ENCODE measurements at regions not wholly inside any gene's neighbourhood (a gene's known extent, or its start where the extent isn't known, plus 50 kb on each side); places are given as distances from the start of the nearest gene placed in this dataset.

- H3K4me3 ChIP-seq (ENCODE audit: low read length), result no peak overlapping the region
- H3K9me3 ChIP-seq (ENCODE audit: control insufficient read depth, low read depth, low read length), result no peaks in the 10 kb centered on the region
- no peaks in the 10 kb centered on the region for H3K4me1 ChIP-seq (ENCODE audit: control insufficient read depth, insufficient read depth, low read length)
- no peaks in the 10 kb centered on the region for H3K27me3 ChIP-seq (ENCODE audit: control insufficient read depth, insufficient read depth, low read length)
- no peaks in the 10 kb centered on the region for H3K36me3 ChIP-seq (ENCODE audit: control insufficient read depth, insufficient read depth, low read length)
- no CpG with 5 or more reads among the region's 1 CpG for WGBS (ENCODE audit: insufficient coverage, low lambda C conversion rate)
- no peak overlapping the region for H3K27ac ChIP-seq (ENCODE audit: low read length)
- DNase-seq, result no peak
Measured at GRCh38 chr1:95323123-95323522, 89.1 kb downstream of the RWDD3 start.

GRCh38 chr1:95325349-95325748, 91.3 kb downstream of the RWDD3 start:
- Histone ChIP-seq H3K4me3 (ENCODE audit: low read length) (no peak overlapping the region), H3K9me3 (ENCODE audit: control insufficient read depth, low read depth, low read length) (no peaks in the 10 kb centered on the region), H3K27ac (ENCODE audit: low read length) (no peak overlapping the region), H3K27me3 (ENCODE audit: control insufficient read depth, insufficient read depth, low read length) (no peaks in the 10 kb centered on the region), H3K4me1 (ENCODE audit: control insufficient read depth, insufficient read depth, low read length) (no peaks in the 10 kb centered on the region), H3K36me3 (ENCODE audit: control insufficient read depth, insufficient read depth, low read length) (no peaks in the 10 kb centered on the region)
- no peak for DNase-seq
- no CpG with 5 or more reads among the region's 4 CpGs for WGBS (ENCODE audit: insufficient coverage, low lambda C conversion rate)

GRCh38 chr1:95326023-95326422, 92.0 kb downstream of the RWDD3 start:
- no peaks in the 10 kb centered on the region for H3K9me3 ChIP-seq (ENCODE audit: control insufficient read depth, low read depth, low read length)
- H3K4me3 ChIP-seq (ENCODE audit: low read length), result no peak overlapping the region
- no peaks in the 10 kb centered on the region for H3K4me1 ChIP-seq (ENCODE audit: control insufficient read depth, insufficient read depth, low read length)
- no peak for DNase-seq
- H3K27me3 ChIP-seq (ENCODE audit: control insufficient read depth, insufficient read depth, low read length), result no peaks in the 10 kb centered on the region
- H3K27ac ChIP-seq (ENCODE audit: low read length), result no peak overlapping the region
- no peaks in the 10 kb centered on the region for H3K36me3 ChIP-seq (ENCODE audit: control insufficient read depth, insufficient read depth, low read length)
- 40% methylated on average over 1 of the region's 4 CpGs for WGBS (ENCODE audit: insufficient coverage, low lambda C conversion rate)

- no peaks in the 10 kb centered on the region for H3K36me3 ChIP-seq (ENCODE audit: control insufficient read depth, insufficient read depth, low read length)
- H3K4me3 ChIP-seq (ENCODE audit: low read length), result no peak overlapping the region
- no peaks in the 10 kb centered on the region for H3K27me3 ChIP-seq (ENCODE audit: control insufficient read depth, insufficient read depth, low read length)
- DNase-seq, result no peak
- WGBS (ENCODE audit: insufficient coverage, low lambda C conversion rate), result no CpG with 5 or more reads among the region's 1 CpG
- H3K4me1 ChIP-seq (ENCODE audit: control insufficient read depth, insufficient read depth, low read length), result no peaks in the 10 kb centered on the region
- H3K9me3 ChIP-seq (ENCODE audit: control insufficient read depth, low read depth, low read length), result no peaks in the 10 kb centered on the region
- H3K27ac ChIP-seq (ENCODE audit: low read length), result no peak overlapping the region
Measured at GRCh38 chr1:95332754-95333153, 98.7 kb downstream of the RWDD3 start.

- H3K4me1 ChIP-seq (ENCODE audit: control insufficient read depth, insufficient read depth, low read length), result no peaks in the 10 kb centered on the region
- no peaks in the 10 kb centered on the region for H3K9me3 ChIP-seq (ENCODE audit: control insufficient read depth, low read depth, low read length)
- no peaks in the 10 kb centered on the region for H3K36me3 ChIP-seq (ENCODE audit: control insufficient read depth, insufficient read depth, low read length)
- H3K27me3 ChIP-seq (ENCODE audit: control insufficient read depth, insufficient read depth, low read length), result no peaks in the 10 kb centered on the region
- DNase-seq, result no peak
- no peak overlapping the region for H3K4me3 ChIP-seq (ENCODE audit: low read length)
- no peak overlapping the region for H3K27ac ChIP-seq (ENCODE audit: low read length)
- WGBS (ENCODE audit: insufficient coverage, low lambda C conversion rate), result no CpG with 5 or more reads among the region's 9 CpGs
Measured at GRCh38 chr1:95339377-95339776, 105.4 kb downstream of the RWDD3 start.

- 83% methylated on average over 1 of the region's 2 CpGs for WGBS (ENCODE audit: insufficient coverage, low lambda C conversion rate)
- Histone ChIP-seq H3K4me3 (ENCODE audit: low read length) (no peak overlapping the region), H3K9me3 (ENCODE audit: control insufficient read depth, low read depth, low read length) (no peaks in the 10 kb centered on the region), H3K27ac (ENCODE audit: low read length) (no peak overlapping the region), H3K27me3 (ENCODE audit: control insufficient read depth, insufficient read depth, low read length) (no peaks in the 10 kb centered on the region), H3K36me3 (ENCODE audit: control insufficient read depth, insufficient read depth, low read length) (no peaks in the 10 kb centered on the region), H3K4me1 (ENCODE audit: control insufficient read depth, insufficient read depth, low read length) (no peaks in the 10 kb centered on the region)
- no peak for DNase-seq
Measured at GRCh38 chr1:95340061-95340460, 106.1 kb downstream of the RWDD3 start.

- Histone ChIP-seq H3K4me1 (ENCODE audit: control insufficient read depth, insufficient read depth, low read length) (no peaks in the 10 kb centered on the region), H3K9me3 (ENCODE audit: control insufficient read depth, low read depth, low read length) (no peaks in the 10 kb centered on the region), H3K27me3 (ENCODE audit: control insufficient read depth, insufficient read depth, low read length) (no peaks in the 10 kb centered on the region), H3K36me3 (ENCODE audit: control insufficient read depth, insufficient read depth, low read length) (no peaks in the 10 kb centered on the region), H3K27ac (ENCODE audit: low read length) (no peak overlapping the region), H3K4me3 (ENCODE audit: low read length) (no peak overlapping the region)
- WGBS (ENCODE audit: insufficient coverage, low lambda C conversion rate), result 20% methylated on average over 1 of the region's 2 CpGs
- DNase-seq, result no peak
Measured at GRCh38 chr1:95352767-95353166, 118.8 kb downstream of the RWDD3 start.

GRCh38 chr1:95353194-95353593, 119.2 kb downstream of the RWDD3 start:
- DNase-seq, result no peak
- Histone ChIP-seq H3K27ac (ENCODE audit: low read length) (no peak overlapping the region), H3K36me3 (ENCODE audit: control insufficient read depth, insufficient read depth, low read length) (no peaks in the 10 kb centered on the region), H3K4me3 (ENCODE audit: low read length) (no peak overlapping the region), H3K4me1 (ENCODE audit: control insufficient read depth, insufficient read depth, low read length) (no peaks in the 10 kb centered on the region), H3K9me3 (ENCODE audit: control insufficient read depth, low read depth, low read length) (no peaks in the 10 kb centered on the region), H3K27me3 (ENCODE audit: control insufficient read depth, insufficient read depth, low read length) (no peaks in the 10 kb centered on the region)
- WGBS (ENCODE audit: insufficient coverage, low lambda C conversion rate), result no CpG with 5 or more reads among the region's 3 CpGs

GRCh38 chr1:95364546-95364945, 130.5 kb downstream of the RWDD3 start:
- WGBS (ENCODE audit: insufficient coverage, low lambda C conversion rate), result 100% methylated on average over 1 of the region's 1 CpG

GRCh38 chr1:95366498-95366897, 132.5 kb downstream of the RWDD3 start:
- no peaks in the 10 kb centered on the region for H3K9me3 ChIP-seq (ENCODE audit: control insufficient read depth, low read depth, low read length)
- H3K36me3 ChIP-seq (ENCODE audit: control insufficient read depth, insufficient read depth, low read length), result no peaks in the 10 kb centered on the region
- no peak overlapping the region for H3K27ac ChIP-seq (ENCODE audit: low read length)
- H3K4me3 ChIP-seq (ENCODE audit: low read length), result no peak overlapping the region
- no peaks in the 10 kb centered on the region for H3K27me3 ChIP-seq (ENCODE audit: control insufficient read depth, insufficient read depth, low read length)
- no peaks in the 10 kb centered on the region for H3K4me1 ChIP-seq (ENCODE audit: control insufficient read depth, insufficient read depth, low read length)
- DNase-seq, result no peak
- no CpG with 5 or more reads among the region's 3 CpGs for WGBS (ENCODE audit: insufficient coverage, low lambda C conversion rate)

More at GRCh38 chr1:95364546-95364945, 130.5 kb downstream of the RWDD3 start:
- Histone ChIP-seq H3K27me3 (ENCODE audit: control insufficient read depth, insufficient read depth, low read length) (no peaks in the 10 kb centered on the region), H3K27ac (ENCODE audit: low read length) (no peak overlapping the region), H3K4me1 (ENCODE audit: control insufficient read depth, insufficient read depth, low read length) (no peaks in the 10 kb centered on the region), H3K9me3 (ENCODE audit: control insufficient read depth, low read depth, low read length) (no peaks in the 10 kb centered on the region), H3K36me3 (ENCODE audit: control insufficient read depth, insufficient read depth, low read length) (no peaks in the 10 kb centered on the region), H3K4me3 (ENCODE audit: low read length) (no peak overlapping the region)
- DNase-seq, result no peak

- Histone ChIP-seq H3K36me3 (ENCODE audit: control insufficient read depth, insufficient read depth, low read length) (no peaks in the 10 kb centered on the region), H3K9me3 (ENCODE audit: control insufficient read depth, low read depth, low read length) (peaks cover 2% of the 10 kb centered on the region), H3K4me3 (ENCODE audit: low read length) (no peak overlapping the region), H3K4me1 (ENCODE audit: control insufficient read depth, insufficient read depth, low read length) (no peaks in the 10 kb centered on the region), H3K27ac (ENCODE audit: low read length) (no peak overlapping the region), H3K27me3 (ENCODE audit: control insufficient read depth, insufficient read depth, low read length) (no peaks in the 10 kb centered on the region)
- 100% methylated on average over 1 of the region's 4 CpGs for WGBS (ENCODE audit: insufficient coverage, low lambda C conversion rate)
- DNase-seq, result no peak
Measured at GRCh38 chr1:95368178-95368577, 134.2 kb downstream of the RWDD3 start.
